HG03064 (cell line): ENCODE measurements at regions not wholly inside any gene's neighbourhood (a gene's known extent, or its start where the extent isn't known, plus 50 kb on each side); places are given as distances from the start of the nearest gene placed in this dataset.

Experiments
- ATAC-seq: cut with Tn5 transposase; IDR thresholded peaks from one replicate; pipeline ENCODE4 v1.9.1; 2021; ENCODE audit warnings: low read depth; ENCODE audit not compliant: unreplicated experiment

DNA sequence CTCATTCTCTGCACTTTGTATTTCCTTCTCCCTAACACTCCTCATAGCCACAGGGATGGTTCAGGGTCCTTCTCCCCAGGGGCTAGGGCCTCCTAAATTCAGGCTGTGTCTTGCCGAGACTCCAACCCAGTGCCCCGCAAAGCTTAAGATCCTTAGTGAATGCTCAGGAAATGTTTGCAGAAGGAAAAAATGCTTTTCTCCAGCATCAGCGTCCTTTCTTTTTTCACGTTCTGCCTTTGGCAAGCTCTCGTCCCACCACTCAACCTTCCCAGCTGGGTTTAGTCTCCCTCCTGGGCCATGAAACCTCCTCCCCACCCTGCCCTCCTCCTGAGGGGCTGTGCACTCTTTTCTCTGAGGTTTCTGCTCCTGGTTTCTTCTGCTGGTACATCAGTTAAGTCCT lies 503.8 kb upstream of the B3GAT1 start:
- ATAC-seq = no peak

DNA sequence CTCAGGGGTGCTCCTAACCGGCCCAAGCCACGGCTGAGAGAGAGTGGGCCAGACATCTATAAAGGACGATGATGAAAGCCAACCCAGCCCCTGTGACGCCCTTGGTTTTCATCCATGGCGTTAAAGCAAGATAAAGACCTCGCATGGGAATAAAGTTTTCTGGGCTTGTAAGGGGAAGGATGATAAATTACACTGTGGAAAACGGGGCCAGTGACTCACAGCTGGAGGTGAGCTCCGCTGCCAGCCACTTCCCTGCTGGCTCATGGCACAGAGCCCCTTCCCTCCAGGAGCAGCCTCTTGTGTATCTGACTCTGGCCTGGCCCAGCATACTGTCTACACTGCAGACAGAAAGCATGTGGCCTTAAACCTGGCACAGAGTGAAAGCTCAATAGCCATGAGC lies 503.2 kb upstream of the B3GAT1 start:
- ATAC-seq = no peak

DNA sequence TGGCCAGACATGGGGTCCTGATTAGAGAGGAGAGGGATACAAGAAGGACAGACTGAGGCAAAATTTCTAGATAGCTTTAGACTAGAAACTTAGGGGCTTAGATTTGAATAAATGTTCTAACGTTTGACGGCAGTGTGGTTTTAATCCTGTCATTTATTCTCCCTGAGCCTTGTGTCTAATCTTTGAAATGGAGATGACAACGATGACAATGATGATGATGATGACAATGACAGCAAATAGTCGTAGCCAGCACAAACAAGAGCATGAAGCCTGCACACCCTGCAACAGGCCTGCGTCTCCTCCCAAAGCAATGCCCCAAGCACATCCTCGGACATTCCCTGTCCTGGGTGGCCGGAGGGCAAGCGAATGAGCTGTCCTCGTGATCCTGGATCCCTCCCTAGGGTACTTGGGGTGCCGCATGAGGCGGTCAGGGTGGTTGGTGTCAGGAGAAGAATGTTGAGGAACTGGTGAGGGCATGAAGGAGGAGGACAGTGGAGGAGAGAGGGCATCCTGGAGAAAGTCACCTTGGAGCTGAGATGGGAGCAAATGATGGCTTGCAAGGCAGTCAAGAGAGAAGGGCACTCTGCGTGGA lies 502.1 kb upstream of the B3GAT1 start:
- ATAC-seq = no peak

- no peak for ATAC-seq
Measured at GRCh38 chr11:134913391-134913790, 501.3 kb upstream of the B3GAT1 start.

- no peak for ATAC-seq
Measured at GRCh38 chr11:134911514-134912180, 499.6 kb upstream of the B3GAT1 start.

DNA sequence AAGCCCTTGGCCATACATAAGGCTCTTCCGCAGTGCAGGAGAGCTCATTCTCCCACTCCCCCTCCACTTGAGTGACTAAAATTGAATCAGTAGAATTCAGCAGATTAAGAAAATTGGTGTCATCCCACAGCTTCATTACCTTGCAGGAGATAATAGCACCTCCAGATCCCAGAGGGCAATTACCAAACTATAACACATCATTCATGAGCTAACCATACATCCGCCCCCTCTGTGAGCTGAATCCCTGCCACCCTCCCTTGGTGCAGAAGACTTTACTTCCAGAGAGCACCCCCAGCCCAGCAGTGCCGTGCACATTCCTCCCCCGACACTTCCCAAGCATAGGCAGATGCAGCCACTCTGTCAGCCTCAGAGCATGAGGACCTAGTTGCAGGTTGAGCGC lies 496.5 kb upstream of the B3GAT1 start:
- no peak for ATAC-seq

DNA sequence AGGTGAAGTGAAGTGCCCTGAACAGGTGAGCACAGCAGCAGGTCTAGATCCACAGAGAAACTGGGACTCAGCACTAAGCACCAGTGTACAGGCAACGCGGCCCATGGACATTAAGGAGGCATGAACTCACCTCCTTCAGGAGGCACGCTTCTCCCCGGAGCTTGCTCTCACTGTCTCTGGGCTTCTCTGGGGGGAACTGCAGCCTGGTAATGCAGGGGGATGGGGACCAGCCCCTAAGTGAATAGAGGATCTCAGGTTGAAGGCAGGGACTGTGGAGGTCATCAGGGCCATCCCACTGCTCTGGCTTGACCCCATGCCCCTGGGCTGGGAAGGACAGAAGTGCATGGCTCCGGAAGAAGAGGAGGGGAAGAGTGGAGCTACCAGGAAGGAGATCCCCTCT lies 495.6 kb upstream of the B3GAT1 start:
- ATAC-seq = no peak

DNA sequence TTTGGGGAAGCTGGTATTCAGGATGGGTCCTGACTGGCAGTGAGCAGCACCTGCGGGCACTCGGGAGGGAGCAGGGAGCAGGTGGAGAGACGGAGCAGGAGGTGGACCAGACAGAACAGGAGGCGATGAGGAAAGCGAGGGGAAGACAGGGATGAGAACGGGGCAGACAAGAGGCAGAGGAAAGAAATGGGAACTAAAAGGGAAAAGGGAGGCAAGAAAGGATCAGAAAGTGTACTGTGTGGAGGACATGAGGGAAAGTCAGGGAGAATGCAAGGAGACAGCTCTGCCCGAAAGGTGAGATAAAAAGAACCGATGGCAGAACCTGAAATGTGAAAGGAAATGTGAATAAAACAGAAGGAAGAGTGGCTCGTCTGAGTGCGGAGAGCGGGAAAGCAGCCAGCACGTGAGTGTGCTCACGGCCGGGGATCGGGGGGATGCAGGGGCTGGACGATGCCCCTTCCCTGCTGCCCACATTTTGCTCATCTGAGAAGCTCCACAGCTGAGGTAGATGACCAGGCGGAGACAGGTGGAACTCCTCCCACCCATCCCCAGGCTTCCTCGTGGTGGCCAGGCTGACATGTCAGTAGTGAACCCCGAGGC lies 494.4 kb upstream of the B3GAT1 start:
- no peak for ATAC-seq

- ATAC-seq = no peak
Measured at GRCh38 chr11:134905928-134906327, 493.9 kb upstream of the B3GAT1 start.

GRCh38 chr11:134905517-134905916 lies 493.5 kb upstream of the B3GAT1 start:
- no peak for ATAC-seq

DNA sequence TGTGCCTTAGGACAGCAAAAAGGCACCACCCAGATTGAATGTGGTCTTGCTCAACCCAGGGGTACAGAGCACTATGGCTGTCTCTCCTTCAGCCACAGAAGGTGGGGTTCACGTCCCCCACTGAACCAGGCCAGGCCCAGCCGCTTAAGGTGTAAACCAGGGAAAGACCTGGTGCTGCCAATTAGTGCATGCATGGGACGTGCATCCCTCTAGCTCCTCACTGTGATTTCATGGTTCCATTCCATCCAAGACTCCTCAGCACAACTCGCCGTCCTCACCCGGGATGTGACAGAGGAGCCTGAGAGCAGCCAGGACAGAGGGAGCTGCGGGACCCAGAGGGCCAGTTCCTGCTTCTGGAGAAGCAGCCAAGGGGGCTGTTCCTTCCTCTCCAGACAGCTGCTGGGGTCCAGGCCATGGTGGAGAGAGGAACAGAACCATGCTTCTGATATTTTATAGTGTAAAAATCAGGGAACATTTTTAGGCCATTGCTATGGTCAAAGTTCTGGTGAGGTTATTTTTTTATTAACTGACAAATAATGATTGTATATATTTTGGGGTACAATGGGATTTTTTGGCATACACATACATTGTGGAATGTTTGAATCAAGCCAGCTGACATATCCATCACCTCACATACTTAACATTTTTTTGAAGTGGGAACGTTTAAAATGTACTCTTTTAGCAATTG lies 492.2 kb upstream of the B3GAT1 start:
- no peak for ATAC-seq

- no peak for ATAC-seq
Measured at GRCh38 chr11:134901955-134902918, 490.2 kb upstream of the B3GAT1 start.

DNA sequence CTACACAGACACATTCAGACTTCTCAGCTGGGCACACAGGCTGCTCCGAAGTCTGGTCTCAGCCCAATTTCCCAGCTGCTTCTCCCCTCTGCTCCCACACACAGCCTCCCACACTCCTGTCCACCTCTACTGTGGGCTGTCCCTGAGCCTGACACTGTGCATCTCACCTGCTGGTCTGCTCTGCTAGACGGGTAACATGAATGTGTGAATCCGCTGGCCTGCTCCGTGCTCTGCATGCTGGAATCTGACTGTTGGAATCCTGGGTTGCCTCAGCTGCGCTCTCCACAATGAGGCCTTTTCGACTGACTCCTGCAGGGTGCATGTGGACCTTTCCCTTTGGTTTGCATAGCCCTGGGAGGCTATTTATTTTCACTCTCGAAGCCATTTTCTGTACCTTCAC lies 489.5 kb upstream of the B3GAT1 start:
- ATAC-seq = no peak

DNA sequence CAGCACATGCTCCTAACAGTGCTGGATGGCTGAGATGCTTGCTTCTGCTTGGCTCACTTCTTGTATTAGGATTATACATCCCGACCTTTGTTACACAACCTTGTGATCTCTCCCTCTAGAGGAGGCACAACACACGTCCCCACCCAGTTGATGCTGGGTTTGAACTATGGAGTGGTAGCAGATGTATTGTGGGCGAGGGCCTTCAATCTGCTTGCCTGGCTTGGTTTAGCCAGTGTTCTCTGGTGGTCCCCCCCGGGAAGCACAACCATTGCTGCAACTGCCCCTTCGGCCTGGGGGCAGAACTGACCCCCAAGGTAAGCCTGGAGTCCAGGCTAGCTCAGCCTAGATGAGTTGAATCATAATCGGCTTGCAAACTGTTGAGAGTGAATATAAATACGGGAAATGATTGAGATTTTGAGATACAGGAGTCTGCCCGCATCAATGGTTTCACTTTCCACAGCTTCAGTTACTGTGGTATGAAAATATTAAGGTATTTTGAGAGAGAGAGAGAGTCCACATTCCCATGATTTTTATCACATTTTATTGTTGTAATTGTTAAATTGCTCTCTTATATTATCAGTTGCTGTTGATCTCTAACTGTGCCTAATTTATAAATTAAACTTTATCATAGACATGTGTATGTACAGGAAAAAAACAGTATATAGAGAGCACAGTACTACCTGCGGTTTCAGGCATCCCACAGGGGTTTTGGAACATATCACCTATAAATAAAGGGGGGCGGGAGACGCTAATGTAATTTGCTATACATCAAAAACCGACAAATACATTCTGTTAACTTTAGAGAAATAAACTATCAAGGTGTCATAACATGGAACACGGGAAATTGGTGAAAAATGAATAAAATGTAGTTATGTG lies 482.0 kb upstream of the B3GAT1 start:
- ATAC-seq = no peak

GRCh38 chr11:134890446-134890845 lies 478.4 kb upstream of the B3GAT1 start:
- ATAC-seq = no peak

DNA sequence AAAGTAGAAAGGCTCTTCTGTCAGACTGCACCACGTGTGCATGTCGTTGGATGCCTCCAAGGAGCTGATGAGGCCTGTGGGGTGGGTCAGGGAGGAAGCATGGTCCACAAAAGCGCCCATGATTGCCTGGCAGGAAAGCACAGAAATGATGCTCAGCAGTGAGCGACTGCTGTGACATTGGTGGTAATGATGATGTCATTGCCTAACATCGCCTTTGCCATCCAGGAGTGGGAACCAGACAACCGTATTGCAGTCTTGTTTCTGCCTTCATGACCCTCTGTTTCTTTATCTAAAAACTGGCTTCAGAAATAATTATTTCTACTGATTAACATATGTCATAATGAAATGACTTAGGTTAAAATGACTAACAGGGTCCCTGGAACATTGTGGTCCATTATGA lies 477.8 kb upstream of the B3GAT1 start:
- ATAC-seq = no peak

GRCh38 chr11:134888821-134889220 lies 476.8 kb upstream of the B3GAT1 start:
- no peak for ATAC-seq

DNA sequence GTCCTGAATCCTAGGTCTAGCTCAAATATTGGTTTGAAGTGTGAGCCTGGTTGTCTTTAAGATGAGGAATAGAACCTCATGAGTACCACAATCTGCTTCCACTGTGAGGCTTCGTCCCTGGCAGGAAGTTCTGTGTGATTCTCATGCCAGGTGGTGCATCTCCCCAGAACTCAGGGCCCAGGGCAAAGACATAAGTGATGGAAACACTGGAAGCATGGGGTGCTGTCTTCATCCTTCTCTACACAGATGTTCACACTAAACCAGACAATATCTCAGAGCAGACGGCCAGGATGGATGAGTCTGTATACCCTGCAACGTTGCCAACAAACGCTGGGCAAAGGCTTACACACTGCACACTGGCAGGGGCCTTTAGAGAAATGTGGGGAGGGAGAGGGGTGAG lies 475.9 kb upstream of the B3GAT1 start:
- no peak for ATAC-seq

GRCh38 chr11:134883484-134883883 lies 471.4 kb upstream of the B3GAT1 start:
- ATAC-seq = no peak
